ENCODE measurements at regions not wholly inside any gene's neighbourhood (a gene's known extent, or its start where the extent isn't known, plus 50 kb on each side); places are given as distances from the start of the nearest gene placed in this dataset.
"Not testable (repeated sequence)": the region's sequence is repeated elsewhere in the genome, so short reads cannot be mapped to it uniquely, and the experiment has no call there.

DNA sequence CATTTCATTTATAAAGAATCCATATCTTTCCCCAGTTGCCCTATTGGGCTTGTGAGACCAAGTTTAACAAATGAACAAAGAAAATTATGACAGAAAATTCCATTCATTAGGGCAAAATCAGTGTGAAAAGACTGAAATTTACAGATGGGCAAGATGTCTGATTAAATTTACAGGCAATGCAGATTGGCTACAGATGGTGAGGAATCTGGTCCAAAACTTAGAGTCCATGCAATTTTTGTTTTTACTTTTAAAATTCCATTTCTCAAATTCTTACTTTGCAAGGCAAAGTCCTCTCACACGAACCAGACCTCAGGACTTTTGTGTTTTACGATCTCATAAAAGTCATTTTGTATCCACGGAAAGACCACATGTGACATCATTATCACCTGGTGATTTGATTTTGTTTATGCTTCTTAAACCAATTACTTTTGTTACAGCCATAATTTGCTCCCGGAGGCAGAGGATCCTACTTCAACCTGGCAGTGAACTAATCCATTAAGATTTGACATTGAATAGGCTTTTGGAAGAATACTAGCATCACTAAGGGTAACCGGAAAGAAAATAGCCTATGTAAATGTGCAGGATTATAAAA, 843.7 kb upstream of the CHORDC1 start:
- H3K9me3 ChIP-seq = no peaks in the 10 kb centered on the region
- H3K9ac ChIP-seq (ENCODE audit: low read depth in 2 of 2, low read length in 2 of 2) = no peak overlapping the region
- no peak for DNase-seq
- no peak overlapping the region for H3K27ac ChIP-seq
- no peaks in the 10 kb centered on the region for H3K4me1 ChIP-seq
- intact Hi-C loops (cut with DNase I) = no loop called here
- TF ChIP-seq, protein P1, sequence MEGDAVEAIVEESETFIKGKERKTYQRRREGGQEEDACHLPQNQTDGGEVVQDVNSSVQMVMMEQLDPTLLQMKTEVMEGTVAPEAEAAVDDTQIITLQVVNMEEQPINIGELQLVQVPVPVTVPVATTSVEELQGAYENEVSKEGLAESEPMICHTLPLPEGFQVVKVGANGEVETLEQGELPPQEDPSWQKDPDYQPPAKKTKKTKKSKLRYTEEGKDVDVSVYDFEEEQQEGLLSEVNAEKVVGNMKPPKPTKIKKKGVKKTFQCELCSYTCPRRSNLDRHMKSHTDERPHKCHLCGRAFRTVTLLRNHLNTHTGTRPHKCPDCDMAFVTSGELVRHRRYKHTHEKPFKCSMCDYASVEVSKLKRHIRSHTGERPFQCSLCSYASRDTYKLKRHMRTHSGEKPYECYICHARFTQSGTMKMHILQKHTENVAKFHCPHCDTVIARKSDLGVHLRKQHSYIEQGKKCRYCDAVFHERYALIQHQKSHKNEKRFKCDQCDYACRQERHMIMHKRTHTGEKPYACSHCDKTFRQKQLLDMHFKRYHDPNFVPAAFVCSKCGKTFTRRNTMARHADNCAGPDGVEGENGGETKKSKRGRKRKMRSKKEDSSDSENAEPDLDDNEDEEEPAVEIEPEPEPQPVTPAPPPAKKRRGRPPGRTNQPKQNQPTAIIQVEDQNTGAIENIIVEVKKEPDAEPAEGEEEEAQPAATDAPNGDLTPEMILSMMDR (IDR thresholded peaks at IDR 0.05) = no peak
- H3K36me3 ChIP-seq = no peaks in the 10 kb centered on the region
- H3K27me3 ChIP-seq = no peaks in the 10 kb centered on the region
- H3K4me3 ChIP-seq = no peak overlapping the region

DNA sequence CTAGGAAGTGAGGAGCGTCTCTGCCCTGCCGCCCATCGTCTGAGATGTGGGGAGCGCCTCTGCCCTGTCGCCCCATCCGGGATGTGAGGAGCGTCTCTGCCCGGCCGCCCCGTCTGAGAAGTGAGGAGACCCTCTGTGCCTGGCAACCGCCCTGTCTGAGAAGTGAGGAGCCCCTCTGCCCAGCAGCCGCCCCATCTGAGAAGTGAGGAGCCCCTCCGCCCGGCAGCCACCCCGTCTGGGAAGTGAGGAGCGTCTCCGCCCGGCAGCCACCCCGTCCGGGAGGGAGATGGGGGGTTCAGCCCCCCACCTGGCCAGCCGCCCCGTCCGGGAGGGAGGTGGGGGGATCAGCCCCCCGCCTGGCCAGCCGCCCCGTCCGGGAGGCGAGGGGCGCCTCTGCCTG, 840.5 kb upstream of the CHORDC1 start:
- DNase-seq; H3K4me3 ChIP-seq; H3K27ac ChIP-seq; H3K36me3 ChIP-seq; H3K4me1 ChIP-seq; H3K27me3 ChIP-seq; H3K9me3 ChIP-seq; H3K9ac ChIP-seq (ENCODE audit: low read depth in 2 of 2, low read length in 2 of 2); intact Hi-C loops (cut with DNase I): not testable (repeated sequence)

- no peak overlapping the region for H3K27ac ChIP-seq
- H3K27me3 ChIP-seq = no peaks in the 10 kb centered on the region
- H3K36me3 ChIP-seq = no peaks in the 10 kb centered on the region
- H3K4me3 ChIP-seq = no peak overlapping the region
- no peak overlapping the region for H3K9ac ChIP-seq (ENCODE audit: low read depth in 2 of 2, low read length in 2 of 2)
- intact Hi-C loops (cut with DNase I) = no loop called here
- DNase-seq = no peak
- no peaks in the 10 kb centered on the region for H3K4me1 ChIP-seq
- H3K9me3 ChIP-seq = no peaks in the 10 kb centered on the region
- TF ChIP-seq, protein P1 (IDR thresholded peaks at IDR 0.05) = no peak
Measured at GRCh38 chr11:91047882-91048281, 825.0 kb upstream of the CHORDC1 start.

GRCh38 chr11:91046261-91046660, 823.4 kb upstream of the CHORDC1 start:
- H3K27me3 ChIP-seq = no peaks in the 10 kb centered on the region
- no peak overlapping the region for H3K4me3 ChIP-seq
- no peak overlapping the region for H3K9ac ChIP-seq (ENCODE audit: low read depth in 2 of 2, low read length in 2 of 2)
- TF ChIP-seq, protein P1 (IDR thresholded peaks at IDR 0.05) = no peak
- DNase-seq = no peak
- no peaks in the 10 kb centered on the region for H3K9me3 ChIP-seq
- no peaks in the 10 kb centered on the region for H3K4me1 ChIP-seq
- no peaks in the 10 kb centered on the region for H3K36me3 ChIP-seq
- intact Hi-C loops (cut with DNase I) = no loop called here
- H3K27ac ChIP-seq = no peak overlapping the region

DNA sequence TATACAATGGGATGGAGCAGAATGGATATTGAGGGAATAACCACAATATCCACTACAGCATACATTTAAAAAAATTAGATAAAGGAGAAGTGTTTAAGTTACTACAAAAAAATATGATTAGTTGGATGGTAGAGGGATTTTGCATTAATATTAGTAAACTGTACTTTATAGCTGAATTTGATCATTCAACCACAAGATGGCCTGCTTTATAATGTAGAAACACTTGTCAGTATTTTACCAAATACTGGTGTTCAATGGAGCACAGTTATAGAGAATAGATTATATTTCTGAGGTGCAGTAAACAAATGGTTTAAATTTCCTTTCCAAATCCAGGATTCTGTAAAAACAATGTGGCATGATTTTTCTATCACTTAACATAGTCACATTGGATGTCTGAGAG, 818.8 kb upstream of the CHORDC1 start:
- no peaks in the 10 kb centered on the region for H3K4me1 ChIP-seq
- H3K36me3 ChIP-seq = no peaks in the 10 kb centered on the region
- no peak overlapping the region for H3K27ac ChIP-seq
- TF ChIP-seq, protein P1 (IDR thresholded peaks at IDR 0.05) = no peak
- intact Hi-C loops (cut with DNase I) = no loop called here
- DNase-seq = no peak
- H3K9me3 ChIP-seq = no peaks in the 10 kb centered on the region
- no peak overlapping the region for H3K4me3 ChIP-seq
- H3K9ac ChIP-seq (ENCODE audit: low read depth in 2 of 2, low read length in 2 of 2) = no peak overlapping the region
- no peaks in the 10 kb centered on the region for H3K27me3 ChIP-seq

- DNase-seq = no peak
- TF ChIP-seq, protein P1 (IDR thresholded peaks at IDR 0.05) = no peak
- Histone ChIP-seq H3K4me1 (no peaks in the 10 kb centered on the region), H3K4me3 (no peak overlapping the region), H3K27me3 (no peaks in the 10 kb centered on the region), H3K36me3 (no peaks in the 10 kb centered on the region), H3K27ac (no peak overlapping the region), H3K9me3 (no peaks in the 10 kb centered on the region), H3K9ac (ENCODE audit: low read depth in 2 of 2, low read length in 2 of 2) (no peak overlapping the region)
- intact Hi-C loops (cut with DNase I) = no loop called here
Measured at GRCh38 chr11:91023731-91024130, 800.9 kb upstream of the CHORDC1 start.
